ENCODE measurements at regions not wholly inside any gene's neighbourhood (a gene's known extent, or its start where the extent isn't known, plus 50 kb on each side); places are given as distances from the start of the nearest gene placed in this dataset.

- no peak overlapping the region for H3K4me3 ChIP-seq (replicated peaks; ENCODE audit: insufficient read depth, low read length)
- DNase-seq (ENCODE audit: low read depth in 1 of 2, low spot score in 1 of 2): no peak
- no peak overlapping the region for H3K27ac ChIP-seq (replicated peaks)
- TF ChIP-seq SPI1 (IDR thresholded peaks at IDR 0.05; ENCODE audit: borderline replicate concordance, low read depth) (no peak), POLR2AphosphoS5 (IDR thresholded peaks at IDR 0.05; ENCODE audit: low read depth) (no peak), GABPA (IDR thresholded peaks at IDR 0.05; ENCODE audit: low read depth) (no peak), REST (IDR thresholded peaks at IDR 0.05; ENCODE audit: insufficient replicate concordance, low read depth) (no peak), CTCF (IDR thresholded peaks at IDR 0.05; ENCODE audit: insufficient read depth, low read length) (no peak)
- no peaks in the 10 kb centered on the region for H3K27me3 ChIP-seq (ENCODE audit: insufficient read depth, poor library complexity, severe bottlenecking)
These were observed 173.0 kb upstream of the ROBO2 start for GRCh38 chr3:76866729-76867408.

DNA sequence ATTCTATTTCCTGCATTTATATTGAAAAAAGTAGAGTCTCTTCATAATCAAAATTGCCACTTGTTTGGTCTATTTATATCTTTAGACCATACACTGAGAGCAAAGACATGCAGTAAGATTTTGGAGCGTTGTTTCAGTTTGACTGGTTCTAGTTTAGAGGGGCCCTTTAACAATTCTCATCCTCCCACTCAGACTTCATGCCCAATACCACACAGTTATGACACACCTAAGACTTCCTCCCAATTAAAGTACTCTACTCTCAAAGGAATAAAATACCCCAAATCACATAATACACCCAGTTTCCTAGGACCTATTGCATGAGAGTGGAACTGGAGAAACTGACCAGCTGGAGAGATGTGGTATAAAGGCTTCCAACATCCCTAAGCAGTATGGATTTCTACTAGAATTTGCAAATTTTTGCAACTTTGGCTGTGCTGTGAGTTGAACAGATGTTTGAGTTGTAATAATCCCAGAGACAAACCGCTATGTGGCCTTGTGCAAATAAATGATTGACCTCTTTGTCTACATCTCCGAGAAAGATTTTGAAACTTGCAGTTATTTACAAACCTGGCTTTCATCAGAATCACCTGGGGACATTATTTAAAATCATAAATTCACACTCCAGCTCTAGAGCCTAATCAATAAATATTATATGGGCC lies 170.0 kb upstream of the ROBO2 start:
- DNase-seq (ENCODE audit: low read depth in 1 of 2, low spot score in 1 of 2): no peak
- no peak overlapping the region for H3K4me3 ChIP-seq (replicated peaks; ENCODE audit: insufficient read depth, low read length)
- H3K27ac ChIP-seq (replicated peaks): no peak overlapping the region
- TF ChIP-seq GABPA (IDR thresholded peaks at IDR 0.05; ENCODE audit: low read depth): no peak
- TF ChIP-seq POLR2AphosphoS5 (IDR thresholded peaks at IDR 0.05; ENCODE audit: low read depth): no peak
- TF ChIP-seq SPI1 (IDR thresholded peaks at IDR 0.05; ENCODE audit: borderline replicate concordance, low read depth): no peak
- no peaks in the 10 kb centered on the region for H3K27me3 ChIP-seq (ENCODE audit: insufficient read depth, poor library complexity, severe bottlenecking)

GRCh38 chr3:76871655-76872054 lies 168.2 kb upstream of the ROBO2 start:
- Histone ChIP-seq H3K27me3 (ENCODE audit: insufficient read depth, poor library complexity, severe bottlenecking) (no peaks in the 10 kb centered on the region), H3K4me3 (replicated peaks; ENCODE audit: insufficient read depth, low read length) (no peak overlapping the region), H3K27ac (replicated peaks) (no peak overlapping the region)
- TF ChIP-seq SPI1 (IDR thresholded peaks at IDR 0.05; ENCODE audit: borderline replicate concordance, low read depth) (no peak), CTCF (IDR thresholded peaks at IDR 0.05; ENCODE audit: insufficient read depth, low read length) (no peak), GABPA (IDR thresholded peaks at IDR 0.05; ENCODE audit: low read depth) (no peak)
- DNase-seq (ENCODE audit: low read depth in 1 of 2, low spot score in 1 of 2): no peak

- DNase-seq (ENCODE audit: low read depth in 1 of 2, low spot score in 1 of 2): no peak
- Histone ChIP-seq H3K4me3 (replicated peaks; ENCODE audit: insufficient read depth, low read length) (no peak overlapping the region), H3K27ac (replicated peaks) (no peak overlapping the region), H3K27me3 (ENCODE audit: insufficient read depth, poor library complexity, severe bottlenecking) (no peaks in the 10 kb centered on the region)
- no peak for TF ChIP-seq POLR2AphosphoS5 (IDR thresholded peaks at IDR 0.05; ENCODE audit: low read depth)
- TF ChIP-seq REST (IDR thresholded peaks at IDR 0.05; ENCODE audit: insufficient replicate concordance, low read depth): no peak
- TF ChIP-seq GABPA (IDR thresholded peaks at IDR 0.05; ENCODE audit: low read depth): no peak
- no peak for TF ChIP-seq SPI1 (IDR thresholded peaks at IDR 0.05; ENCODE audit: borderline replicate concordance, low read depth)
- no peak for TF ChIP-seq CTCF (IDR thresholded peaks at IDR 0.05; ENCODE audit: insufficient read depth, low read length)
These were observed 166.9 kb upstream of the ROBO2 start for GRCh38 chr3:76872999-76873398.

Measured in HL-60 (cell line).